ENCODE measurements at regions not wholly inside any gene's neighbourhood (a gene's known extent, or its start where the extent isn't known, plus 50 kb on each side); places are given as distances from the start of the nearest gene placed in this dataset.
"Not testable (repeated sequence)": the region's sequence is repeated elsewhere in the genome, so short reads cannot be mapped to it uniquely, and the experiment has no call there.

- no peaks in the 10 kb centered on the region for H3K4me1 Mint-ChIP-seq
- H3K27ac Mint-ChIP-seq = no peak overlapping the region
- peaks cover 19% of the 10 kb centered on the region for H3K9me3 Mint-ChIP-seq
- no peaks in the 10 kb centered on the region for H3K27me3 Mint-ChIP-seq (ENCODE audit: low read depth)
- peaks cover 6% of the 10 kb centered on the region for H3K36me3 Mint-ChIP-seq
- no peak overlapping the region for H3K4me3 Mint-ChIP-seq
- no peak for TF ChIP-seq CTCF (IDR thresholded peaks at IDR 0.05; ENCODE audit: unreplicated experiment)
- DNase-seq (ENCODE audit: low spot score in 2 of 2, unreplicated experiment in 2 of 2) = no peak
Observed at GRCh38 chr6:125454351-125454750, 152.6 kb upstream of the HDDC2 start.

- not testable (repeated sequence) for H3K27ac Mint-ChIP-seq; H3K4me3 Mint-ChIP-seq; DNase-seq (ENCODE audit: low spot score in 2 of 2, unreplicated experiment in 2 of 2); H3K36me3 Mint-ChIP-seq; H3K27me3 Mint-ChIP-seq (ENCODE audit: low read depth); H3K4me1 Mint-ChIP-seq
- H3K9me3 Mint-ChIP-seq = peaks cover 38% of the 10 kb centered on the region
Observed at GRCh38 chr6:125458493-125458892, 156.7 kb upstream of the HDDC2 start.

- H3K27me3 Mint-ChIP-seq (ENCODE audit: low read depth); H3K36me3 Mint-ChIP-seq; DNase-seq (ENCODE audit: low spot score in 2 of 2, unreplicated experiment in 2 of 2); H3K27ac Mint-ChIP-seq; H3K4me3 Mint-ChIP-seq: not testable (repeated sequence)
- Mint-ChIP-seq H3K9me3 (peaks cover 44% of the 10 kb centered on the region), H3K4me1 (peaks cover 10% of the 10 kb centered on the region)
Observed at GRCh38 chr6:125465332-125465731, 163.6 kb upstream of the HDDC2 start.

- Mint-ChIP-seq H3K4me3 (no peak overlapping the region), H3K27me3 (ENCODE audit: low read depth) (no peaks in the 10 kb centered on the region), H3K27ac (no peak overlapping the region), H3K36me3 (peaks cover 2% of the 10 kb centered on the region), H3K9me3 (peaks cover 21% of the 10 kb centered on the region), H3K4me1 (peaks cover 12% of the 10 kb centered on the region)
- TF ChIP-seq CTCF (IDR thresholded peaks at IDR 0.05; ENCODE audit: unreplicated experiment) = no peak
- no peak for DNase-seq (ENCODE audit: low spot score in 2 of 2, unreplicated experiment in 2 of 2)
Observed at GRCh38 chr6:125469915-125470314, 168.1 kb upstream of the HDDC2 start.

- H3K27ac Mint-ChIP-seq = no peak overlapping the region
- H3K4me1 Mint-ChIP-seq = peaks cover 12% of the 10 kb centered on the region
- peaks cover 8% of the 10 kb centered on the region for H3K9me3 Mint-ChIP-seq
- H3K27me3 Mint-ChIP-seq (ENCODE audit: low read depth) = no peaks in the 10 kb centered on the region
- no peaks in the 10 kb centered on the region for H3K36me3 Mint-ChIP-seq
- no peak for TF ChIP-seq CTCF (IDR thresholded peaks at IDR 0.05; ENCODE audit: unreplicated experiment)
- DNase-seq (ENCODE audit: low spot score in 2 of 2, unreplicated experiment in 2 of 2) = no peak
- no peak overlapping the region for H3K4me3 Mint-ChIP-seq
Observed at GRCh38 chr6:125471667-125472066, 169.9 kb upstream of the HDDC2 start.

- no peak overlapping the region for H3K27ac Mint-ChIP-seq
- TF ChIP-seq CTCF (IDR thresholded peaks at IDR 0.05; ENCODE audit: unreplicated experiment) = no peak
Observed at GRCh38 chr6:125474061-125474460, 172.3 kb upstream of the HDDC2 start.

GRCh38 chr6:125477156-125477555, 175.4 kb upstream of the HDDC2 start:
- Mint-ChIP-seq H3K36me3 (no peaks in the 10 kb centered on the region), H3K27me3 (ENCODE audit: low read depth) (no peaks in the 10 kb centered on the region), H3K4me1 (peaks cover 2% of the 10 kb centered on the region), H3K4me3 (no peak overlapping the region), H3K9me3 (no peaks in the 10 kb centered on the region), H3K27ac (no peak overlapping the region)
- TF ChIP-seq CTCF (IDR thresholded peaks at IDR 0.05; ENCODE audit: unreplicated experiment) = no peak
- no peak for DNase-seq (ENCODE audit: low spot score in 2 of 2, unreplicated experiment in 2 of 2)

More at GRCh38 chr6:125474061-125474460, 172.3 kb upstream of the HDDC2 start:
- DNase-seq (ENCODE audit: low spot score in 2 of 2, unreplicated experiment in 2 of 2) = no peak
- peaks cover 10% of the 10 kb centered on the region for H3K4me1 Mint-ChIP-seq
- H3K36me3 Mint-ChIP-seq = no peaks in the 10 kb centered on the region
- no peaks in the 10 kb centered on the region for H3K27me3 Mint-ChIP-seq (ENCODE audit: low read depth)
- no peaks in the 10 kb centered on the region for H3K9me3 Mint-ChIP-seq
- H3K4me3 Mint-ChIP-seq = no peak overlapping the region
